NCI-H748 (cell line): ENCODE measurements at regions not wholly inside any gene's neighbourhood (a gene's known extent, or its start where the extent isn't known, plus 50 kb on each side); places are given as distances from the start of the nearest gene placed in this dataset.
"Not testable (repeated sequence)": the region's sequence is repeated elsewhere in the genome, so short reads cannot be mapped to it uniquely, and the experiment has no call there.

Experiments used
- DNase-seq: peaks from one replicate; lab custom pipeline; 2025; ENCODE audit not compliant: unreplicated experiment; lab: John Stamatoyannopoulos, UW

GRCh38 chr16:22572331-22573224, 61.9 kb downstream of the NPIPB5 start:
- DNase-seq, result not testable (repeated sequence)

DNA sequence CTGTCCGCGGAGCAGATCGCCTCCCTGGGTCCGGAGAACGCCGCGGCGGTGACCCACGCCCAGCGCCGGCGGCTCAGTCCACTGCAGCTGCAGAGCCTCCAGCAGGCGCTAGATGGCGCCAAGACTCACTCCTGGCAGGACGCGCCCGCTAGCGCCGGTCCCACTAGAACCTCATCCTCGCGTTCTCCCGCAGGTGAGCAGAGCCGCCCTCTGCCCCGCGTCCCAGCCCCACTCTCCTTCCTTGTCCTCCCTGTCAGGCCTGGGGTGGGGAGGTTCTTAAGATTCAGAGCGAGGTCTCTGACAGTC, 62.5 kb downstream of the NPIPB5 start:
- not testable (repeated sequence) for DNase-seq

DNA sequence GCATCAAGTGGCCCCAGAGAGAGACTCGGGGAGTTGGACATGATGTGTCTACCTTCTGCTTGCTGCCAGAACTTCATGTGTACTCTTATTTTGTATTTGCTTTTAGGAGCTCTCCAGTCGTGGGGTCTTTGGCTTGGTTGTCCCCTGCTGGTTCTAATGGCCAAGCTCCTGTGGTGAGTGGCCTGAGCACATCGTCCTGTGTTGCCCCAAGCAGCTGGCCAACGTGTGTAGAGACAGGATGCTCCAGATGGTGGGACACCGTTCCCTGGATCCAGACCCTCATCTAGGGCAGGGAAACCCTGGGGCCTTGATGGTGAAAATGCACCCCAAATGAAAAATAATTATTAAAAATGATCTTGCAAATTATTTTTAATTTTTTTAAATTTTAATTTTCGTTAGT, 65.8 kb downstream of the NPIPB5 start:
- DNase-seq, result not testable (repeated sequence)

GRCh38 chr16:22583195-22583594, 72.5 kb downstream of the NPIPB5 start:
- not testable (repeated sequence) for DNase-seq

- DNase-seq, result not testable (repeated sequence)
Measured at GRCh38 chr16:22584459-22584858, 73.8 kb downstream of the NPIPB5 start.

GRCh38 chr16:22584941-22585340, 74.2 kb downstream of the NPIPB5 start:
- DNase-seq, result not testable (repeated sequence)

GRCh38 chr16:22585431-22585830, 74.7 kb downstream of the NPIPB5 start:
- DNase-seq, result not testable (repeated sequence)

GRCh38 chr16:22586732-22587131, 76.0 kb downstream of the NPIPB5 start:
- DNase-seq, result not testable (repeated sequence)

- DNase-seq, result not testable (repeated sequence)
Measured at GRCh38 chr16:22589757-22590156, 79.1 kb downstream of the NPIPB5 start.

DNA sequence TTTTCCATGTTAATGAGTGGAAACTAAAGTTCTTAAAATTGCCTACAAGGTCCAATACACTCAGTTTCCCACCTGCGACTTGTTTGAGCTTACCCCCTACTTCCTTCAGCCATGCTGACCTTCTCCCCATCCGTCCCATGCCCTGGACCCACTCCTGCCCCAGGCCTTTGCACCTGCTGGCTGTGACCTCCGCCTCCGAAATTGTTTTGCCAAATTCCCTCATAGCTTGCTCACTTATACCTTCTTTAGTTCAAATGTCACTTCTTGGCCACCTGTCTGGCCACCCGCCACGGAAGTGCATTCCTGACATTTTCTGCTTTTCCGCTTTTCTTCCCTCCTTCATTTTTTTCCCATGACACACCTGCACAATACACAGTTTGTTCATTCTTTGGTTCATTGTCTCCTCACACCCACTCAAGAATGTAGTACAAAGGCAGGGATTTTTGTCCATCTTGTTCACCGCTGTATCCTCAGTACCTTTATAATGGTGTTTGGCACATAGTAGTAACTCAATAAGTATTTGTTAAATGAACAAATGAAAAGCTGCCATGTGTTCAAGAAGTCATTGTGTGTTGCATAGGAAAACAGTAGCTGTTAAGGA, 85.9 kb downstream of the NPIPB5 start:
- not testable (repeated sequence) for DNase-seq

DNA sequence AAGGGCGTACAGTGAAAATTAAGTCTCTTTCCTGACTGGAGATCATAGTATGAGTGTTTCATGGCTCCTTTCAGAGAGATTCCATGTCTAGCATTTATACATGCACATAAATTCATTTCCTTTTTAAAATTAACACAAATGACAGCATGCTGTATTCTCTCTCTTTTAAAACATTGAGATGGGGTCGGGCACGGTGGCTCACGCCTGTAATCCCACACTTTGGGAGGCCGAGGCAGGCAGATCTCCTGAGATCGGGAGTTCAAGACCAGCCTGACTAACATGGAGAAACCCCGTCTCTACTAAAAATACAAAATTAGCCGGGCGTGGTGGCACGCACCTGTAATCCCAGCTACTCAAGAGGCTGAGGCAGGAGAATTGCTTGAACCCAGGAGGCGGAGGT, 93.1 kb downstream of the NPIPB5 start:
- DNase-seq, result not testable (repeated sequence)

DNA sequence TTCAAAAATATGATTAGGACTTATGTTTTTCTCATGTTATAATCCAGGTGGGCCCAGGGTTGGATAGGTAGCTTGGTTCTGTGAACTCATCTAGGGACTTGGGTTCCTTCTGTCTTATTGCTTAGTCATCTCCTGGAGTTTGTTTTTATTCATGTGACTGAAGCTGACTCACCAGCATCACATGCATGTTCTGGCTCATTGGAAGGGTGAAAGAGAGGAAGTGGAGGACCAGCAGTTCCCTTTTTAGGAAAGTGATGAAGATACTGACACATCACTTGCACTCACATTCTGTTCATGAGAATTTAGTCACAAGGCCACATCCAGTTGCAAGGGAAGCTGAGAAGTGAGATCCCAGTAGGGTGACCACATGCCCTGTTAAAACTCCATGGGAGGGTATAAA, 95.9 kb downstream of the NPIPB5 start:
- DNase-seq, result not testable (repeated sequence)

DNA sequence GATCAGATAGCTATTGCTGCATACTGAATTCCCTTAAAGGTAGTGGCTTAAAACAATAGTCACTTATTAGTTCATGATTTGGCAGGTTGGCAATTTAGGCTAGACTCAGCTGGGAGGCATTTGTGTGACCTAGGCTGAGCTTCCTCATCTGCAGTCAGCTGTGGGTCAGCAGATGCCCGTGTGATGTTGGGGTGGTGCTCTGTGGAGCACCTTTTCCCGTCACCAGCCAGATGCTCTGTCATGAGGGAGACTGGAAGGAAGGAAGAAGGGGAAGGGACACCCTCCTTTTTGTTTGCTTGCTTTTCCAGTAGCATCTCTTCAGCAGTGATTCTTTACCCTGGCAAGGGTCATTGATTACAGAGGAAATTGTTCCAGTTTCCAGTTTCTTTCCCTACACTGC, 99.1 kb downstream of the NPIPB5 start:
- not testable (repeated sequence) for DNase-seq

- not testable (repeated sequence) for DNase-seq
Measured at GRCh38 chr16:22611128-22611527, 100.4 kb downstream of the NPIPB5 start.

GRCh38 chr16:22614271-22614947, 103.7 kb downstream of the NPIPB5 start:
- no peak for DNase-seq

GRCh38 chr16:22618842-22619241, 108.2 kb downstream of the NPIPB5 start:
- DNase-seq, result no peak

- no peak for DNase-seq
Measured at GRCh38 chr16:22621586-22622155, 111.0 kb downstream of the NPIPB5 start.

DNA sequence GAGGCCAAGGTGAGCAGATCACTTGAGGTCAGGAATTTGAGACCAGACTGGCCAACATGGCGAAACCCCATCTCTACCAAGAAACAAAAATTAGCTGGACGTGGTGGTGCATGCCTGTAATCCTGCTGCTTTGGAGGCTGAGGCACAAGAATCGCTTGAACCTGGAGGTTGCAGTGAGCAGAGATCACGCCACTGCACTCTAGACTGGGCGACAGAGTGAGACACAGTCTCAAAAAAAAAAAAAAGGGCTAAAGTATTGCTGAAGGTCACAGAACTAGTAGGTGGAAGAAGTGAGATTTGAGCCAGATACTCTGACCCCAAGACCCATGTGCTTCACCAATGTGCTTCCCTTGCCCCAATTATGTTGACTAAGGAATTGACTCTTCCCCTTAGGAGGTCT, 112.0 kb downstream of the NPIPB5 start:
- DNase-seq, result no peak

- DNase-seq, result no peak
Measured at GRCh38 chr16:22623351-22623781, 112.7 kb downstream of the NPIPB5 start.

- DNase-seq, result peak; percentile 73
Measured at GRCh38 chr16:22624038-22624799, 113.5 kb downstream of the NPIPB5 start.
